GM12872 (cell line): ENCODE measurements at regions not wholly inside any gene's neighbourhood (a gene's known extent, or its start where the extent isn't known, plus 50 kb on each side); places are given as distances from the start of the nearest gene placed in this dataset.

ENCODE experiments used
- CTCF ChIP-seq: IDR thresholded peaks from 3 replicates; pipeline ENCODE4 v1.5.1; 2011; ENCODE audit warnings: low read depth, mild to moderate bottlenecking, low read length, moderate library complexity; ENCODE audit not compliant: insufficient read depth

- no peak for TF ChIP-seq CTCF
Measured at GRCh38 chr2:106323337-106324013, 129.4 kb upstream of the UXS1 start.

GRCh38 chr2:106322281-106322680, 128.2 kb upstream of the UXS1 start:
- no peak for TF ChIP-seq CTCF

GRCh38 chr2:106316915-106317314, 122.8 kb upstream of the UXS1 start:
- no peak for TF ChIP-seq CTCF

GRCh38 chr2:106314444-106314843, 120.3 kb upstream of the UXS1 start:
- TF ChIP-seq CTCF, result no peak

- TF ChIP-seq CTCF, result no peak
Measured at GRCh38 chr2:106311041-106311370, 116.9 kb upstream of the UXS1 start.

GRCh38 chr2:106307860-106308259, 113.8 kb upstream of the UXS1 start:
- TF ChIP-seq CTCF, result no peak

GRCh38 chr2:106306387-106306786, 112.3 kb upstream of the UXS1 start:
- TF ChIP-seq CTCF, result no peak
